ENCODE measurements at regions not wholly inside any gene's neighbourhood (a gene's known extent, or its start where the extent isn't known, plus 50 kb on each side); places are given as distances from the start of the nearest gene placed in this dataset.

- no peak for TF ChIP-seq CTCF (IDR thresholded peaks at IDR 0.05; ENCODE audit: low read depth, low read length)
- no peak for TF ChIP-seq POLR2A (IDR thresholded peaks at IDR 0.05; ENCODE audit: extremely low read depth, insufficient read length)
- TF ChIP-seq MYC (IDR thresholded peaks at IDR 0.05; ENCODE audit: low read depth, low read length): no peak
- no peak for TF ChIP-seq MAX (IDR thresholded peaks at IDR 0.05; ENCODE audit: low read depth, low read length)
These were observed 388.9 kb downstream of the ZEB2 start for GRCh38 chr2:144131042-144131441.
